H9 (cell line): ENCODE measurements at regions not wholly inside any gene's neighbourhood (a gene's known extent, or its start where the extent isn't known, plus 50 kb on each side); places are given as distances from the start of the nearest gene placed in this dataset.

Source experiments
- DNase-seq: peaks from one replicate; pipeline ENCODE4 v3.0.0-alpha.2; 2017
- H2AFZ ChIP-seq: one replicate; pipeline ENCODE4 v1.6.1; 2013; ENCODE audit warnings: mild to moderate bottlenecking, low read length, control low read depth, moderate library complexity
- H2AK5ac ChIP-seq: 2 replicates; pipeline ENCODE4 v1.6.1; 2013; ENCODE audit warnings: low read length, control low read depth, mixed read lengths; ENCODE audit not compliant: insufficient read length
- H2BK120ac ChIP-seq: one replicate; pipeline ENCODE4 v1.6.1; 2013; ENCODE audit warnings: low read depth, mild to moderate bottlenecking, low read length, control low read depth, inconsistent platforms; ENCODE audit not compliant: poor library complexity, severe bottlenecking
- H2BK12ac ChIP-seq: 2 replicates; pipeline ENCODE4 v1.6.1; 2013; ENCODE audit warnings: low read length, control low read depth, mixed read lengths, low read depth; ENCODE audit not compliant: insufficient read length
- H2BK15ac ChIP-seq: 2 replicates; pipeline ENCODE4 v1.6.1; 2013; ENCODE audit warnings: low read depth, low read length, control low read depth
- H2BK20ac ChIP-seq: one replicate; pipeline ENCODE4 v1.6.1; 2013; ENCODE audit warnings: low read depth, mild to moderate bottlenecking, low read length, control low read depth, inconsistent platforms; ENCODE audit not compliant: poor library complexity, severe bottlenecking
- H2BK5ac ChIP-seq: 2 replicates; pipeline ENCODE4 v1.6.1; 2013; ENCODE audit warnings: low read length, control low read depth, mixed read lengths; ENCODE audit not compliant: insufficient read length
- H3K14ac ChIP-seq: 2 replicates; pipeline ENCODE4 v1.6.1; 2013; ENCODE audit warnings: low read length, control low read depth; ENCODE audit not compliant: insufficient read depth
- H3K18ac ChIP-seq: 2 replicates; pipeline ENCODE4 v1.6.1; 2013; ENCODE audit warnings: low read depth, mild to moderate bottlenecking, mixed read lengths, low read length, control low read depth; ENCODE audit not compliant: insufficient read length
- H3K23ac ChIP-seq: 2 replicates; pipeline ENCODE4 v1.6.1; 2013; ENCODE audit warnings: low read length, control low read depth, mixed read lengths, low read depth; ENCODE audit not compliant: insufficient read length
- H3K23me2 ChIP-seq: 2 replicates; pipeline ENCODE4 v1.6.1; 2013; ENCODE audit warnings: low read depth, mild to moderate bottlenecking, mixed read lengths, low read length, control low read depth; ENCODE audit not compliant: insufficient read length, poor library complexity, severe bottlenecking
- H3K27ac ChIP-seq: 2 replicates; pipeline ENCODE4 v1.5.1; 2013; ENCODE audit warnings: low read length, control low read depth, mixed read lengths, low read depth; ENCODE audit not compliant: insufficient read length
- H3K27me3 ChIP-seq: 2 replicates; pipeline ENCODE4 v1.6.1; 2013; ENCODE audit warnings: low read length, control low read depth, inconsistent platforms; ENCODE audit not compliant: insufficient read depth
- H3K4ac ChIP-seq: 2 replicates; pipeline ENCODE4 v1.6.1; 2013; ENCODE audit warnings: low read depth, mild to moderate bottlenecking, control low read depth, inconsistent platforms, low read length, moderate library complexity
- H3K4me1 ChIP-seq: 2 replicates; pipeline ENCODE4 v1.6.1; 2013; ENCODE audit warnings: low read length, control low read depth, inconsistent platforms; ENCODE audit not compliant: insufficient read depth
- H3K4me2 ChIP-seq: 2 replicates; pipeline ENCODE4 v1.6.1; 2013; ENCODE audit warnings: low read length, control low read depth, mixed read lengths; ENCODE audit not compliant: insufficient read length, insufficient read depth
- H3K56ac ChIP-seq: 2 replicates; pipeline ENCODE4 v1.6.1; 2013; ENCODE audit warnings: low read depth, mild to moderate bottlenecking, mixed read lengths, low read length, control low read depth; ENCODE audit not compliant: insufficient read length
- H3K79me1 ChIP-seq: 2 replicates; pipeline ENCODE4 v1.6.1; 2013; ENCODE audit warnings: low read depth, mild to moderate bottlenecking, moderate library complexity, low read length, control low read depth, inconsistent platforms; ENCODE audit not compliant: insufficient read depth, poor library complexity, severe bottlenecking
- H3K79me2 ChIP-seq: 2 replicates; pipeline ENCODE4 v1.6.1; 2013; ENCODE audit warnings: low read length, control low read depth, inconsistent platforms; ENCODE audit not compliant: insufficient read depth
- H3K9ac ChIP-seq: 2 replicates; pipeline ENCODE4 v1.6.1; 2013; ENCODE audit warnings: low read length, control low read depth, mixed read lengths; ENCODE audit not compliant: insufficient read length; ENCODE audit errors: extremely low read depth
- H3K9me3 ChIP-seq: one replicate; pipeline ENCODE4 v1.6.1; 2013; ENCODE audit warnings: low read depth, low read length, inconsistent platforms; ENCODE audit not compliant: control insufficient read depth
- H3T11ph ChIP-seq: one replicate; pipeline ENCODE4 v1.6.1; 2013; ENCODE audit warnings: mild to moderate bottlenecking, low read length, control low read depth, inconsistent platforms
- H4K20me1 ChIP-seq: one replicate; pipeline ENCODE4 v1.6.1; 2013; ENCODE audit not compliant: control insufficient read depth, insufficient read length, insufficient read depth
- H4K5ac ChIP-seq: 2 replicates; pipeline ENCODE4 v1.6.1; 2013; ENCODE audit warnings: low read depth, mild to moderate bottlenecking, mixed read lengths, low read length, control low read depth; ENCODE audit not compliant: insufficient read length
- H4K8ac ChIP-seq: replicated peaks from 2 replicates; pipeline ENCODE4 v1.6.1; 2013; ENCODE audit warnings: low read length, control low read depth, mixed read lengths, low read depth; ENCODE audit not compliant: insufficient read length
- H4K91ac ChIP-seq: 2 replicates; pipeline ENCODE4 v1.6.1; 2013; ENCODE audit warnings: low read depth, mild to moderate bottlenecking, moderate library complexity, mixed read lengths, low read length, control low read depth; ENCODE audit not compliant: insufficient read length
- H3K27ac Mint-ChIP-seq, 3 experiments: 2 replicates in 2 of 3; 3 replicates in 1 of 3; pipeline ENCODE4 v1.8.0; 2020 to 2021; ENCODE audit warnings: mixed read lengths in 3 of 3, mild to moderate bottlenecking in 1 of 3, moderate library complexity in 1 of 3
- H3K27me3 Mint-ChIP-seq: 2 replicates; pipeline ENCODE4 v1.8.0; 2021; ENCODE audit warnings: low read depth, mild to moderate bottlenecking, moderate library complexity, mixed read lengths
- H3K36me3 Mint-ChIP-seq, 3 experiments: 2 replicates in 2 of 3; 3 replicates in 1 of 3; pipeline ENCODE4 v1.8.0; 2020 to 2021; ENCODE audit warnings: low read depth in 3 of 3, mixed read lengths in 3 of 3; ENCODE audit not compliant: insufficient read depth in 1 of 3
- H3K4me1 Mint-ChIP-seq, 2 experiments: 2 replicates each; pipeline ENCODE4 v1.8.0; 2020; ENCODE audit warnings: mixed read lengths in 2 of 2
- H3K4me3 Mint-ChIP-seq, 2 experiments: 2 replicates in 1 of 2; 3 replicates in 1 of 2; pipeline ENCODE4 v1.8.0; 2020 to 2021; ENCODE audit warnings: mild to moderate bottlenecking in 2 of 2, mixed read lengths in 2 of 2, moderate library complexity in 1 of 2
- H3K9me3 Mint-ChIP-seq, 2 experiments: 2 replicates in 1 of 2; 3 replicates in 1 of 2; pipeline ENCODE4 v1.8.0; 2020; ENCODE audit warnings: mild to moderate bottlenecking in 2 of 2, mixed read lengths in 2 of 2, moderate library complexity in 1 of 2
- CTCF ChIP-seq: fragments of 200-600 bp; sonication (generic); conservative IDR thresholded peaks from 3 replicates; pipeline ENCODE4 v1.8.0; 2021; ENCODE audit warnings: antibody characterized with exemption, mild to moderate bottlenecking
- WGBS: extraction: QIAGEN DNeasy Blood & Tissue Kit; methylation state at CpG from one replicate; pipeline ENCODE4 v1.1.7; 2013; ENCODE audit warnings: missing lambda C conversion rate, low lambda C conversion rate, mixed read lengths; ENCODE audit not compliant: insufficient read length; ENCODE audit errors: extremely low coverage; 5-methylcytosine and 5-hydroxymethylcytosine counted together

DNA sequence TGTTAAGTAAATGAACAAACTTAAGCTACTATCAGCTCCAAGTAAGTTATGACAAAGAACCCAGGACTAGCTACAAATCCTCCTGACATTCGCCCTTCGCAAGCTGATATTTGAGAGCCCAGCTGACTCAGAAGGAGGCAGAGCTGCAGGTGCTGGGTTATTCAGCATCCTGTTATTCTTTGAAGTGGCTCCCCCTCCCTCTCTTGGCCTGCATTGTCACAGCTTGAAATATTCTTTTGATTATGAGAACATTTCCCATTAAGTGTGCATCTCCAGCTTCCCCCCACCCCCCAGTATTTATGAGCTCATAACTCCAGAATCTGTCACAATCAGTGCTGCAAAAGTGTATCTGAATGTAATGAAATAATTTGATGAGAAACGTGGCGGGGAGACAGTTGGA, 78.8 kb upstream of the RALY start:
- Mint-ChIP-seq H3K27me3 (no peaks in the 10 kb centered on the region), H3K4me1 (peaks cover 0 to 6% of the 10 kb centered on the region in 2 experiments), H3K27ac (no peak overlapping the region), H3K4me3 (no peak overlapping the region), H3K9me3 (no peaks in the 10 kb centered on the region), H3K36me3 (no peaks in the 10 kb centered on the region)
- no peaks in the 10 kb centered on the region for H3K4me1 ChIP-seq
- H3K4ac ChIP-seq = no peak overlapping the region
- H4K5ac ChIP-seq = no peak overlapping the region
- no peak overlapping the region for H2BK15ac ChIP-seq
- no peaks in the 10 kb centered on the region for H3K27me3 ChIP-seq
- no peak overlapping the region for H4K8ac ChIP-seq
- H2BK120ac ChIP-seq = no peak overlapping the region
- H3K27ac ChIP-seq = no peak overlapping the region
- no peak overlapping the region for H4K91ac ChIP-seq
- H2AK5ac ChIP-seq = no peak overlapping the region
- no peak overlapping the region for H2BK5ac ChIP-seq
- no peaks in the 10 kb centered on the region for H3K9me3 ChIP-seq
- H2BK20ac ChIP-seq = no peak overlapping the region
- H3K56ac ChIP-seq = no peak overlapping the region
- no peak for TF ChIP-seq CTCF
- no peaks in the 10 kb centered on the region for H3K79me2 ChIP-seq
- no peak overlapping the region for H2AFZ ChIP-seq
- no CpG with 5 or more reads among the region's 4 CpGs for WGBS
- no peak overlapping the region for H3T11ph ChIP-seq
- H3K14ac ChIP-seq = no peak overlapping the region
- no peaks in the 10 kb centered on the region for H3K79me1 ChIP-seq
- H2BK12ac ChIP-seq = no peak overlapping the region
- no peak overlapping the region for H3K9ac ChIP-seq
- DNase-seq = no peak
- no peak overlapping the region for H3K4me2 ChIP-seq
- H4K20me1 ChIP-seq = no peaks in the 10 kb centered on the region
- no peaks in the 10 kb centered on the region for H3K23me2 ChIP-seq
- no peak overlapping the region for H3K23ac ChIP-seq
- H3K18ac ChIP-seq = no peak overlapping the region
